ENCODE measurements at regions not wholly inside any gene's neighbourhood (a gene's known extent, or its start where the extent isn't known, plus 50 kb on each side); places are given as distances from the start of the nearest gene placed in this dataset.

- Histone ChIP-seq H4K5ac (ENCODE audit: low read depth, low read length) (no peak overlapping the region), H3K27ac (ENCODE audit: insufficient read depth, low read length) (no peak overlapping the region), H2BK5ac (ENCODE audit: low read depth, low read length, poor library complexity, severe bottlenecking) (no peak overlapping the region), H3K4me1 (ENCODE audit: control insufficient read depth, insufficient read depth, low read length) (no peaks in the 10 kb centered on the region), H3K9me1 (ENCODE audit: insufficient read depth, low read length) (no peaks in the 10 kb centered on the region), H4K20me1 (ENCODE audit: insufficient read depth, low read length) (no peaks in the 10 kb centered on the region), H2AK9ac (replicated peaks; ENCODE audit: low read depth, low read length, poor library complexity) (no peak overlapping the region), H3K56ac (ENCODE audit: extremely low read depth, insufficient read depth, low read length) (no peak overlapping the region), H2BK20ac (ENCODE audit: low read depth, low read length) (no peak overlapping the region), H3K9ac (ENCODE audit: low read depth, low read length) (no peak overlapping the region), H3K4ac (ENCODE audit: low read depth, low read length) (no peak overlapping the region), H4K8ac (ENCODE audit: low read depth in 2 of 2, low read length in 2 of 2) (no peak overlapping the region), H3K23ac (ENCODE audit: low read depth, low read length) (no peak overlapping the region), H3K14ac (replicated peaks; ENCODE audit: low read depth, low read length) (no peak overlapping the region), H3K27me3 (ENCODE audit: control insufficient read depth, insufficient read depth, low read length) (no peaks in the 10 kb centered on the region), H3K4me3 (ENCODE audit: insufficient read depth, low read depth, low read length) (no peak overlapping the region), H3K4me2 (ENCODE audit: low read depth, low read length) (no peak overlapping the region), H3K36me3 (ENCODE audit: control insufficient read depth, insufficient read depth, low read length) (no peaks in the 10 kb centered on the region), H2AFZ (replicated peaks; ENCODE audit: low read length, poor library complexity) (no peak overlapping the region), H2BK15ac (ENCODE audit: low read depth, low read length) (no peak overlapping the region), H4K91ac (ENCODE audit: insufficient read depth, low read depth, low read length) (no peak overlapping the region), H2AK5ac (ENCODE audit: low read depth, low read length) (no peak overlapping the region), H3K79me1 (ENCODE audit: low read depth in 1 of 2, low read length in 2 of 2) (no peaks in the 10 kb centered on the region), H3K9me3 (ENCODE audit: control insufficient read depth, insufficient read depth, low read length) (no peaks in the 10 kb centered on the region), H2BK120ac (ENCODE audit: low read depth, low read length) (no peak overlapping the region), H3K18ac (ENCODE audit: low read depth, low read length) (no peak overlapping the region)
- in situ Hi-C loops (cut with MboI; ENCODE audit: low sequenced_read_pairs) (no loop called here), intact Hi-C loops (cut with micrococcal nuclease) (no loop called here), dilution Hi-C loops (cut with HindIII; ENCODE audit: low sequenced_read_pairs, unreplicated experiment) (no loop called here)
- ATAC-seq (ENCODE audit: low read depth) (no peak), DNase-seq (no peak)
- ChIA-PET CTCF (no interaction called here), POLR2A (ENCODE audit: unreplicated experiment) (no interaction called here)
- no peak for TF ChIP-seq NFE2L2 (IDR thresholded peaks at IDR 0.05; ENCODE audit: low read depth, low read length)
- no peak for TF ChIP-seq MAZ (IDR thresholded peaks at IDR 0.05; ENCODE audit: borderline replicate concordance, low read depth, low read length)
- no TSS peak for BruUV-seq (replicated peaks)
Measured at GRCh38 chr16:50916040-50916439, 174.2 kb downstream of the CYLD start.

Data from IMR-90 (cell line).